MM.1S (cell line): ENCODE measurements at regions not wholly inside any gene's neighbourhood (a gene's known extent, or its start where the extent isn't known, plus 50 kb on each side); places are given as distances from the start of the nearest gene placed in this dataset.

Experiments
- DNase-seq: peaks from one replicate; pipeline ENCODE4 v3.0.0-alpha.2; 2015
- H2AFZ ChIP-seq: fragments of 300-600 bp; sonication (generic); 2 replicates; pipeline ENCODE4 v1.6.0; 2016; ENCODE audit warnings: antibody characterized with exemption, low read length
- H3F3A ChIP-seq: fragments of 300-600 bp; sonication (generic); 2 replicates; pipeline ENCODE4 v1.6.1; 2016; ENCODE audit warnings: mild to moderate bottlenecking, antibody characterized with exemption, low read length, moderate library complexity, mixed read lengths; ENCODE audit not compliant: insufficient read depth
- H3K27ac ChIP-seq: fragments of 300-600 bp; sonication (generic); 2 replicates; pipeline ENCODE4 v1.5.1; 2016; ENCODE audit warnings: mild to moderate bottlenecking, low read length
- H3K27me3 ChIP-seq: fragments of 300-600 bp; sonication (generic); replicated peaks from 2 replicates; pipeline ENCODE4 v1.6.0; 2016; ENCODE audit warnings: low read length; ENCODE audit not compliant: insufficient read depth
- H3K36me3 ChIP-seq: fragments of 300-600 bp; sonication (generic); replicated peaks from 2 replicates; pipeline ENCODE4 v1.6.1; 2016; ENCODE audit warnings: mild to moderate bottlenecking, low read length, mixed read lengths; ENCODE audit not compliant: insufficient read depth
- H3K4me1 ChIP-seq: fragments of 300-600 bp; sonication (generic); 2 replicates; pipeline ENCODE4 v1.6.1; 2016; ENCODE audit warnings: low read length, mixed read lengths
- H3K4me2 ChIP-seq: fragments of 300-600 bp; sonication (generic); 2 replicates; pipeline ENCODE4 v1.6.0; 2016; ENCODE audit warnings: low read depth, low read length
- H3K4me3 ChIP-seq: fragments of 300-600 bp; sonication (generic); 2 replicates; pipeline ENCODE4 v1.5.1; 2016; ENCODE audit warnings: low read length, mixed read lengths
- H3K79me2 ChIP-seq: fragments of 300-600 bp; sonication (generic); 2 replicates; pipeline ENCODE4 v1.6.1; 2016; ENCODE audit warnings: mixed run types, low read length, mixed read lengths
- H3K9ac ChIP-seq: fragments of 300-600 bp; sonication (generic); 2 replicates; pipeline ENCODE4 v1.6.1; 2016; ENCODE audit warnings: low read length, mixed read lengths
- H3K9me2 ChIP-seq: fragments of 300-600 bp; sonication (generic); replicated peaks from 2 replicates; pipeline ENCODE4 v1.6.1; 2016; ENCODE audit warnings: mild to moderate bottlenecking, low read length, mixed read lengths; ENCODE audit not compliant: insufficient read depth
- H3K9me3 ChIP-seq: fragments of 300-600 bp; sonication (generic); replicated peaks from 2 replicates; pipeline ENCODE4 v1.6.1; 2016; ENCODE audit warnings: mild to moderate bottlenecking, low read length, mixed read lengths; ENCODE audit not compliant: insufficient read depth
- H4K20me1 ChIP-seq: fragments of 300-600 bp; sonication (generic); 2 replicates; pipeline ENCODE4 v1.6.1; 2016; ENCODE audit warnings: mild to moderate bottlenecking, low read length, moderate library complexity, mixed read lengths; ENCODE audit not compliant: insufficient read depth
- CTCF ChIP-seq: fragments of 300-600 bp; sonication (generic); IDR thresholded peaks from 2 replicates; pipeline ENCODE4 v1.5.1; 2016; ENCODE audit warnings: antibody characterized with exemption, low read length, mixed read lengths
- EZH2 ChIP-seq: fragments of 300-600 bp; sonication (generic); optimal IDR thresholded peaks from 2 replicates; pipeline ENCODE3; 2017; ENCODE audit warnings: low read depth, mild to moderate bottlenecking, antibody characterized with exemption, low read length, mixed read lengths
- EZH2phosphoT487 ChIP-seq: fragments of 300-600 bp; sonication (generic); IDR thresholded peaks from 2 replicates; pipeline ENCODE4 v1.6.1; 2018; ENCODE audit warnings: antibody characterized with exemption, low read length

DNA sequence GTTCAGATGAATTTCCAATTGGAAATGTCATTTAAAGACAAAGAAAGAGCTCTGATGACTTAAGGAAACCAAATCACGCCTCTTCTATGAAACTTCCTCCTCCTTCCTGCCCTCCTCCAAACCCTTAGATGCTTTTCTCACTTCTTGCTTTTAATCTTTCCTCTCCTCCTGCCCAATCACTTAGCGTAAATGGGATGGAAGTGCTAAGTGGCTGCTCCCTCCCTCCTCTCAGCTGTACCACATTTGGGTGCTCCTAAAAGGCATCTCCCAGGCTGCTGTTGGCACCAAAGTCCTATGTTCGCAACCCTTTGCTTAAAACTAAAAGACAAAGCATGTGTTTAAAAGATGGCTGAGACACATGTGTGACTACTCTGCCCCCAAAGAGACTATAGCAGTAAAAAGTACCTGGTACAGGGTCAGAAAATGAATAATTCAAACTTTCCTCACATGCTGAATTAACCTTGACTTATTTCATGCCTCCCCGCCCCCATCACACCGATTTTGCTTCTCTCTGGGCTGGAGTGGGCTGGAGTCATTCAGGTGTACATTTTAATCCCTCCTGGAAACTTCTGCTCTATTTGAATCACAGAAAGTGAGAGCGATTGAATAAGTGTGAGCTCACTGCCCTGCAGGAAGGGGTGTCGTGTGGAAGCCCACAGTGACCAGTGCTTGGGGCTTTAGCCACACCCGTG is 59.2 kb upstream of the KLF7 start:
- H4K20me1 ChIP-seq, result no peaks in the 10 kb centered on the region
- H3K27me3 ChIP-seq, result no peaks in the 10 kb centered on the region
- DNase-seq, result no peak
- no peaks in the 10 kb centered on the region for H3F3A ChIP-seq
- no peaks in the 10 kb centered on the region for H3K36me3 ChIP-seq
- H2AFZ ChIP-seq, result no peak overlapping the region
- no peaks in the 10 kb centered on the region for H3K9me2 ChIP-seq
- H3K9ac ChIP-seq, result no peak overlapping the region
- no peaks in the 10 kb centered on the region for H3K9me3 ChIP-seq
- H3K79me2 ChIP-seq, result no peaks in the 10 kb centered on the region
- no peak overlapping the region for H3K27ac ChIP-seq
- H3K4me3 ChIP-seq, result no peak overlapping the region
- TF ChIP-seq CTCF (no peak), EZH2phosphoT487 (no peak), EZH2 (no peak)
- H3K4me2 ChIP-seq, result no peak overlapping the region
- no peaks in the 10 kb centered on the region for H3K4me1 ChIP-seq

GRCh38 chr2:207225773-207226172 is 60.0 kb upstream of the KLF7 start:
- Histone ChIP-seq H4K20me1 (no peaks in the 10 kb centered on the region), H3K4me2 (no peak overlapping the region), H3K9me3 (no peaks in the 10 kb centered on the region), H3K79me2 (no peaks in the 10 kb centered on the region), H3K9ac (no peak overlapping the region), H3K36me3 (no peaks in the 10 kb centered on the region), H3K27ac (no peak overlapping the region), H3K27me3 (no peaks in the 10 kb centered on the region), H3K9me2 (no peaks in the 10 kb centered on the region), H3K4me3 (no peak overlapping the region), H3K4me1 (no peaks in the 10 kb centered on the region), H2AFZ (no peak overlapping the region), H3F3A (no peaks in the 10 kb centered on the region)
- no peak for TF ChIP-seq CTCF
- no peak for TF ChIP-seq EZH2phosphoT487
- no peak for TF ChIP-seq EZH2
- DNase-seq, result no peak

- no peak overlapping the region for H3K4me3 ChIP-seq
Measured at GRCh38 chr2:207226243-207226642, 60.5 kb upstream of the KLF7 start.

More at GRCh38 chr2:207226243-207226642, 60.5 kb upstream of the KLF7 start:
- no peaks in the 10 kb centered on the region for H3K9me2 ChIP-seq
- no peak overlapping the region for H3K4me2 ChIP-seq
- no peaks in the 10 kb centered on the region for H4K20me1 ChIP-seq
- H3K27me3 ChIP-seq, result no peaks in the 10 kb centered on the region
- H3K36me3 ChIP-seq, result no peaks in the 10 kb centered on the region
- no peaks in the 10 kb centered on the region for H3K79me2 ChIP-seq
- H2AFZ ChIP-seq, result no peak overlapping the region
- H3F3A ChIP-seq, result no peaks in the 10 kb centered on the region
- no peaks in the 10 kb centered on the region for H3K4me1 ChIP-seq
- TF ChIP-seq CTCF, result no peak
- TF ChIP-seq EZH2, result no peak
- no peak for TF ChIP-seq EZH2phosphoT487
- H3K9ac ChIP-seq, result no peak overlapping the region
- no peak for DNase-seq
- H3K9me3 ChIP-seq, result no peaks in the 10 kb centered on the region
- no peak overlapping the region for H3K27ac ChIP-seq
